Tibial nerve (tissue), 4 donors: ENCODE measurements at regions not wholly inside any gene's neighbourhood (a gene's known extent, or its start where the extent isn't known, plus 50 kb on each side); places are given as distances from the start of the nearest gene placed in this dataset.

Experiments
- EP300 ChIP-seq, 2 donors: sonication (generic); formaldehyde crosslinking; IDR thresholded peaks; one replicate each; pipeline ENCODE4 v1.6.1; 2017; ENCODE audit warnings: antibody characterized with exemption in 2 of 2, mild to moderate bottlenecking in 1 of 2
- POLR2A ChIP-seq, 2 donors: fragments of 450-650 bp; IDR thresholded peaks; one replicate each; pipeline ENCODE4 v1.6.1; 2017; ENCODE audit warnings: antibody characterized with exemption in 2 of 2, mild to moderate bottlenecking in 2 of 2, moderate library complexity in 2 of 2
- TF ChIP-seq, protein P1 (sequence below), 5 experiments: fragments of 200-600 bp in 3 of 5; fragments of 450-650 bp in 2 of 5; sonication (generic) in 3 of 5; IDR thresholded peaks; one replicate each; pipeline ENCODE4 v1.5.1; 2016 to 2019; ENCODE audit warnings: antibody characterized with exemption in 5 of 5, mild to moderate bottlenecking in 3 of 5, moderate library complexity in 2 of 5

DNA sequence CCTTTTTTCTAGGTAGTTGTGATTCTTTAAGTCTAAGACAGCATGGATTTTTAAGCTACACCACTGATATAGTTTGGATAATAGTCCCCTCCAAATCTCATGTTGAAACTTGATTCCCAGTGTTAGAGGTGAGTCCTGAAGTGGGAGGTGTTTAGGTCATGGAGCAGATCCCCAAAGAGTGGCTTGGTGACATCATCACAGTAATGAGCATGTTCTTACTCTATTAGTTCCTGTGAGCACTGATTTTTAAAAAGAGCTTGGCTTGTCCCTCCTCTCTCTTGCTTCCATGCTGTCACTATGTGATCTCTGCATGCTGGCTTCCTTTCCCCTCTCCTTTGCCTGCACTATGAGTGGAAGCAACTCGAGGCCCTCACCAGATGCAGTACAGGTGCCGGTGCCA lies 115.5 kb downstream of the LEPR start:
- TF ChIP-seq, protein P1, sequence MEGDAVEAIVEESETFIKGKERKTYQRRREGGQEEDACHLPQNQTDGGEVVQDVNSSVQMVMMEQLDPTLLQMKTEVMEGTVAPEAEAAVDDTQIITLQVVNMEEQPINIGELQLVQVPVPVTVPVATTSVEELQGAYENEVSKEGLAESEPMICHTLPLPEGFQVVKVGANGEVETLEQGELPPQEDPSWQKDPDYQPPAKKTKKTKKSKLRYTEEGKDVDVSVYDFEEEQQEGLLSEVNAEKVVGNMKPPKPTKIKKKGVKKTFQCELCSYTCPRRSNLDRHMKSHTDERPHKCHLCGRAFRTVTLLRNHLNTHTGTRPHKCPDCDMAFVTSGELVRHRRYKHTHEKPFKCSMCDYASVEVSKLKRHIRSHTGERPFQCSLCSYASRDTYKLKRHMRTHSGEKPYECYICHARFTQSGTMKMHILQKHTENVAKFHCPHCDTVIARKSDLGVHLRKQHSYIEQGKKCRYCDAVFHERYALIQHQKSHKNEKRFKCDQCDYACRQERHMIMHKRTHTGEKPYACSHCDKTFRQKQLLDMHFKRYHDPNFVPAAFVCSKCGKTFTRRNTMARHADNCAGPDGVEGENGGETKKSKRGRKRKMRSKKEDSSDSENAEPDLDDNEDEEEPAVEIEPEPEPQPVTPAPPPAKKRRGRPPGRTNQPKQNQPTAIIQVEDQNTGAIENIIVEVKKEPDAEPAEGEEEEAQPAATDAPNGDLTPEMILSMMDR (IDR thresholded peaks at IDR 0.05): no peak
- TF ChIP-seq POLR2A (IDR thresholded peaks at IDR 0.05): no peak
- TF ChIP-seq EP300 (IDR thresholded peaks at IDR 0.05): no peak
